GM12875 (cell line): ENCODE measurements at regions not wholly inside any gene's neighbourhood (a gene's known extent, or its start where the extent isn't known, plus 50 kb on each side); places are given as distances from the start of the nearest gene placed in this dataset.

ENCODE experiments used
- H3K4me3 ChIP-seq: one replicate; pipeline ENCODE4 v1.5.1; 2011; ENCODE audit warnings: low read depth, low read length, control low read depth
- CTCF ChIP-seq: IDR thresholded peaks from 2 replicates; pipeline ENCODE4 v1.5.1; 2011; ENCODE audit warnings: low read depth, mild to moderate bottlenecking, control low read depth, inconsistent platforms, low read length, moderate library complexity, borderline replicate concordance; ENCODE audit not compliant: insufficient read depth

GRCh38 chr4:38284294-38285030 lies 324.3 kb downstream of the PTTG2 start:
- H3K4me3 ChIP-seq: no peak overlapping the region
- no peak for TF ChIP-seq CTCF

- no peak for TF ChIP-seq CTCF
- H3K4me3 ChIP-seq: no peak overlapping the region
Observed at GRCh38 chr4:38287101-38287851, 327.1 kb downstream of the PTTG2 start.

GRCh38 chr4:38289553-38289952 lies 329.4 kb downstream of the PTTG2 start:
- TF ChIP-seq CTCF: no peak
- no peak overlapping the region for H3K4me3 ChIP-seq

- H3K4me3 ChIP-seq: no peak overlapping the region
- no peak for TF ChIP-seq CTCF
Observed at GRCh38 chr4:38290366-38290765, 330.2 kb downstream of the PTTG2 start.

GRCh38 chr4:38290914-38291313 lies 330.7 kb downstream of the PTTG2 start:
- H3K4me3 ChIP-seq: no peak overlapping the region
- TF ChIP-seq CTCF: no peak

- no peak for TF ChIP-seq CTCF
- no peak overlapping the region for H3K4me3 ChIP-seq
Observed at GRCh38 chr4:38292529-38292928, 332.3 kb downstream of the PTTG2 start.

- no peak overlapping the region for H3K4me3 ChIP-seq
- no peak for TF ChIP-seq CTCF
Observed at GRCh38 chr4:38294238-38294637, 334.0 kb downstream of the PTTG2 start.
